A172 (cell line): ENCODE measurements at regions not wholly inside any gene's neighbourhood (a gene's known extent, or its start where the extent isn't known, plus 50 kb on each side); places are given as distances from the start of the nearest gene placed in this dataset.

Experiments
- DNase-seq: peaks from one replicate; pipeline ENCODE4 v3.0.0-alpha.2; 2015; ENCODE audit warnings: low spot score

- DNase-seq = no peak
These were observed 498.6 kb downstream of the EFNB2 start for GRCh38 chr13:106036870-106037269.

GRCh38 chr13:106034201-106034600, 501.3 kb downstream of the EFNB2 start:
- DNase-seq = no peak

- no peak for DNase-seq
These were observed 501.8 kb downstream of the EFNB2 start for GRCh38 chr13:106033659-106034058.

GRCh38 chr13:106032441-106032840, 503.0 kb downstream of the EFNB2 start:
- DNase-seq = no peak

- DNase-seq = no peak
These were observed 505.7 kb downstream of the EFNB2 start for GRCh38 chr13:106029676-106030290.

- DNase-seq = peak; percentile 68
These were observed 506.6 kb downstream of the EFNB2 start for GRCh38 chr13:106028911-106029310.

GRCh38 chr13:106011600-106011999, 523.9 kb downstream of the EFNB2 start:
- no peak for DNase-seq

- no peak for DNase-seq
These were observed 524.6 kb downstream of the EFNB2 start for GRCh38 chr13:106010836-106011235.

- DNase-seq = no peak
These were observed 526.9 kb downstream of the EFNB2 start for GRCh38 chr13:106008540-106008939.

GRCh38 chr13:106007156-106007555, 528.3 kb downstream of the EFNB2 start:
- no peak for DNase-seq

GRCh38 chr13:106003651-106004050, 531.8 kb downstream of the EFNB2 start:
- DNase-seq = no peak

GRCh38 chr13:106001443-106001842, 534.0 kb downstream of the EFNB2 start:
- no peak for DNase-seq

GRCh38 chr13:105997581-105998550, 537.6 kb downstream of the EFNB2 start:
- no peak for DNase-seq

- DNase-seq = no peak
These were observed 539.0 kb downstream of the EFNB2 start for GRCh38 chr13:105996391-105997025.

- DNase-seq = no peak
These were observed 541.1 kb downstream of the EFNB2 start for GRCh38 chr13:105994340-105994739.

- DNase-seq = peak; percentile 6
These were observed 543.7 kb downstream of the EFNB2 start for GRCh38 chr13:105991622-105992277.

- no peak for DNase-seq
These were observed 544.3 kb downstream of the EFNB2 start for GRCh38 chr13:105991131-105991530.

- DNase-seq = peak; percentile 18
These were observed 545.1 kb downstream of the EFNB2 start for GRCh38 chr13:105990256-105990958.

- no peak for DNase-seq
These were observed 550.8 kb downstream of the EFNB2 start for GRCh38 chr13:105984646-105985045.

- no peak for DNase-seq
These were observed 551.2 kb downstream of the EFNB2 start for GRCh38 chr13:105984236-105984635.

- no peak for DNase-seq
These were observed 553.1 kb downstream of the EFNB2 start for GRCh38 chr13:105982219-105982930.
